ENCODE measurements at regions not wholly inside any gene's neighbourhood (a gene's known extent, or its start where the extent isn't known, plus 50 kb on each side); places are given as distances from the start of the nearest gene placed in this dataset.

- TF ChIP-seq POLR2A (IDR thresholded peaks at IDR 0.05) (no peak), CTCF (IDR thresholded peaks at IDR 0.05) (no peak)
Measured at GRCh38 chr7:137086896-137087295, 218.4 kb downstream of the CHRM2 start.
